ENCODE measurements at regions not wholly inside any gene's neighbourhood (a gene's known extent, or its start where the extent isn't known, plus 50 kb on each side); places are given as distances from the start of the nearest gene placed in this dataset.

GRCh38 chr2:860259-860855 is 90.3 kb upstream of the SNTG2 start:
- Histone ChIP-seq H3K4me3 (ENCODE audit: low read depth, low read length) (no peak overlapping the region), H3K4me1 (ENCODE audit: insufficient read depth) (no peaks in the 10 kb centered on the region), H3K27ac (ENCODE audit: low read depth) (no peak overlapping the region), H3K36me3 (ENCODE audit: insufficient read depth) (no peaks in the 10 kb centered on the region)
- DNase-seq (ENCODE audit: extremely low spot score), result no peak
- 68% methylated on average over 14 of the region's 14 CpGs for WGBS

- WGBS, result 52% methylated on average over 7 of the region's 7 CpGs
Observed at GRCh38 chr2:858646-859045, 92.0 kb upstream of the SNTG2 start.

GRCh38 chr2:857937-858336 is 92.7 kb upstream of the SNTG2 start:
- DNase-seq (ENCODE audit: extremely low spot score), result no peak
- Histone ChIP-seq H3K4me1 (ENCODE audit: insufficient read depth) (no peaks in the 10 kb centered on the region), H3K27ac (ENCODE audit: low read depth) (no peak overlapping the region), H3K36me3 (ENCODE audit: insufficient read depth) (no peaks in the 10 kb centered on the region), H3K4me3 (ENCODE audit: low read depth, low read length) (no peak overlapping the region)
- WGBS, result 49% methylated on average over 6 of the region's 6 CpGs

More at GRCh38 chr2:858646-859045, 92.0 kb upstream of the SNTG2 start:
- no peak overlapping the region for H3K4me3 ChIP-seq (ENCODE audit: low read depth, low read length)
- H3K4me1 ChIP-seq (ENCODE audit: insufficient read depth), result no peaks in the 10 kb centered on the region
- H3K36me3 ChIP-seq (ENCODE audit: insufficient read depth), result no peaks in the 10 kb centered on the region
- DNase-seq (ENCODE audit: extremely low spot score), result no peak
- no peak overlapping the region for H3K27ac ChIP-seq (ENCODE audit: low read depth)

DNA sequence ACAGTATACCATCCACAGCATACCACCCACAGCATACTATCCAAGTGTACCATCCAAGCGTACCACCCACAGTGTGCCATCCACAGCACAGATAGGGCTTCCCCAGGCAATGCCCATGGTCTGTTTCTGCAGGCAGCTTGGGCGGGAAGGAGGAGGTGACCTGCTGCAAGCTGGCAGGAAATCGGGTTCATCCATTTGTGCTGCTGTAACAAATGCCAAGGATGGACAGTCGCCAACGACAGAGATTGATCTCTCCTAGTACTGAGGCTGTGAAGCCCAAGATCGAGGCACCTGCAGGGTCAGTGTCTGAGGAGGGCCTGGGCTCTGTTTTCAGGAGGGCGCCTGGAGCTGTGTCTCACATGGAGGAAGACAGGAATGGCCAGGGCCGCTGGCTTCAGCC is 93.6 kb upstream of the SNTG2 start:
- H3K4me1 ChIP-seq (ENCODE audit: insufficient read depth), result no peaks in the 10 kb centered on the region
- DNase-seq (ENCODE audit: extremely low spot score), result no peak
- H3K27ac ChIP-seq (ENCODE audit: low read depth), result no peak overlapping the region
- H3K36me3 ChIP-seq (ENCODE audit: insufficient read depth), result no peaks in the 10 kb centered on the region
- 81% methylated on average over 8 of the region's 8 CpGs for WGBS
- no peak overlapping the region for H3K4me3 ChIP-seq (ENCODE audit: low read depth, low read length)

- no peak for DNase-seq (ENCODE audit: extremely low spot score)
- Histone ChIP-seq H3K36me3 (ENCODE audit: insufficient read depth) (no peaks in the 10 kb centered on the region), H3K4me1 (ENCODE audit: insufficient read depth) (no peaks in the 10 kb centered on the region), H3K27ac (ENCODE audit: low read depth) (no peak overlapping the region), H3K4me3 (ENCODE audit: low read depth, low read length) (no peak overlapping the region)
- 51% methylated on average over 5 of the region's 5 CpGs for WGBS
Observed at GRCh38 chr2:856456-856855, 94.2 kb upstream of the SNTG2 start.

DNA sequence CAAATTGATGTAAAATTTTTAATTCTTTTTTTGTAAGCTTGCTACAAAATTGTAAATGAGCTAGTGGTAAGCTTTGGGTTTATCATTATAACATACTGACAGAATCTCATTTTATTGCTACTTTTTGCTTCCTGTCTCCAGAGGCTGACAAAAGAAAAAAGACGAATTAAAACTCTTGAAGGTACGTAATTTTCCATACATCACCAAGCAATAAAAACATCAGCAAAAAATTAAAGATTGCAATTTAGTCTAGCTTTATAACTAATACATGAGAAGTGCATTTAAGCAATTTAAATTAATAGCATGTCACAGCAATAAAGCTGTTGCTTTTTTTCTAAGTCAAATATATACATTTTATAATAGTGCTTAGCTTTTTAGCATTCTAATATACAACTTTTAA is 94.6 kb upstream of the SNTG2 start:
- H3K36me3 ChIP-seq (ENCODE audit: insufficient read depth), result no peaks in the 10 kb centered on the region
- no peaks in the 10 kb centered on the region for H3K4me1 ChIP-seq (ENCODE audit: insufficient read depth)
- DNase-seq (ENCODE audit: extremely low spot score), result no peak
- H3K4me3 ChIP-seq (ENCODE audit: low read depth, low read length), result no peak overlapping the region
- H3K27ac ChIP-seq (ENCODE audit: low read depth), result no peak overlapping the region
- WGBS, result 48% methylated on average over 2 of the region's 2 CpGs

DNA sequence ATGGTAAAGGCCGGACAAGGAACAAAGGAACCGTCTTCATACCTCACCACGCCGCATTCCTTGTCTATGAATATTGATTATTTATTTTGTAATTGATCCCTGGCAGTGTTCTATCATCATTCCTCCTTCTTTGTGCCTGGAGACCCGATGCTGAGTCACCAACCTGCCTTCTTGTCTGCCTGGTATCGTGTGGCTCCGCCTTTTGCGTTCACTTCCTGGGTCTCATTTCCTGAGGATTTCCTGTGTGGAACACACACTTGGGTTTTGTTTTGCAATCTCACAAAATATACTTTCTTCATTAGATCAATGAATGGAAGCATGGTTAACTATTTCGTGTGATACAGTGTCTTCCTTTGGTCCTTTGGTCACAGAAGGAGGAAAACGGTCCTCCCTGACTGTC is 95.5 kb upstream of the SNTG2 start:
- H3K4me1 ChIP-seq (ENCODE audit: insufficient read depth), result no peaks in the 10 kb centered on the region
- 79% methylated on average over 10 of the region's 10 CpGs for WGBS

GRCh38 chr2:854460-854859 is 96.2 kb upstream of the SNTG2 start:
- WGBS, result 44% methylated on average over 3 of the region's 3 CpGs

More for the DNA sequence above, 95.5 kb upstream of the SNTG2 start:
- no peak overlapping the region for H3K27ac ChIP-seq (ENCODE audit: low read depth)
- no peak for DNase-seq (ENCODE audit: extremely low spot score)
- no peaks in the 10 kb centered on the region for H3K36me3 ChIP-seq (ENCODE audit: insufficient read depth)
- no peak overlapping the region for H3K4me3 ChIP-seq (ENCODE audit: low read depth, low read length)

GRCh38 chr2:853203-853870 is 97.3 kb upstream of the SNTG2 start:
- DNase-seq (ENCODE audit: extremely low spot score), result no peak
- no peak overlapping the region for H3K4me3 ChIP-seq (ENCODE audit: low read depth, low read length)
- no peaks in the 10 kb centered on the region for H3K4me1 ChIP-seq (ENCODE audit: insufficient read depth)
- H3K27ac ChIP-seq (ENCODE audit: low read depth), result no peak overlapping the region
- H3K36me3 ChIP-seq (ENCODE audit: insufficient read depth), result no peaks in the 10 kb centered on the region
- 55% methylated on average over 19 of the region's 19 CpGs for WGBS

More at GRCh38 chr2:854460-854859, 96.2 kb upstream of the SNTG2 start:
- no peak overlapping the region for H3K4me3 ChIP-seq (ENCODE audit: low read depth, low read length)
- no peak overlapping the region for H3K27ac ChIP-seq (ENCODE audit: low read depth)
- no peak for DNase-seq (ENCODE audit: extremely low spot score)
- H3K36me3 ChIP-seq (ENCODE audit: insufficient read depth), result no peaks in the 10 kb centered on the region
- H3K4me1 ChIP-seq (ENCODE audit: insufficient read depth), result no peaks in the 10 kb centered on the region

GRCh38 chr2:852168-852567 is 98.5 kb upstream of the SNTG2 start:
- 94% methylated on average over 6 of the region's 6 CpGs for WGBS
- Histone ChIP-seq H3K4me1 (ENCODE audit: insufficient read depth) (no peaks in the 10 kb centered on the region), H3K4me3 (ENCODE audit: low read depth, low read length) (no peak overlapping the region), H3K27ac (ENCODE audit: low read depth) (no peak overlapping the region), H3K36me3 (ENCODE audit: insufficient read depth) (no peaks in the 10 kb centered on the region)
- DNase-seq (ENCODE audit: extremely low spot score), result no peak

- DNase-seq (ENCODE audit: extremely low spot score), result no peak
- H3K4me1 ChIP-seq (ENCODE audit: insufficient read depth), result no peaks in the 10 kb centered on the region
- no peak overlapping the region for H3K4me3 ChIP-seq (ENCODE audit: low read depth, low read length)
- no peaks in the 10 kb centered on the region for H3K36me3 ChIP-seq (ENCODE audit: insufficient read depth)
- no peak overlapping the region for H3K27ac ChIP-seq (ENCODE audit: low read depth)
- WGBS, result 94% methylated on average over 8 of the region's 8 CpGs
Observed at GRCh38 chr2:851680-852079, 99.0 kb upstream of the SNTG2 start.

- DNase-seq (ENCODE audit: extremely low spot score), result no peak
- 66% methylated on average over 3 of the region's 3 CpGs for WGBS
- Histone ChIP-seq H3K4me1 (ENCODE audit: insufficient read depth) (no peaks in the 10 kb centered on the region), H3K27ac (ENCODE audit: low read depth) (no peak overlapping the region), H3K4me3 (ENCODE audit: low read depth, low read length) (no peak overlapping the region), H3K36me3 (ENCODE audit: insufficient read depth) (no peaks in the 10 kb centered on the region)
Observed at GRCh38 chr2:851078-851477, 99.6 kb upstream of the SNTG2 start.

DNA sequence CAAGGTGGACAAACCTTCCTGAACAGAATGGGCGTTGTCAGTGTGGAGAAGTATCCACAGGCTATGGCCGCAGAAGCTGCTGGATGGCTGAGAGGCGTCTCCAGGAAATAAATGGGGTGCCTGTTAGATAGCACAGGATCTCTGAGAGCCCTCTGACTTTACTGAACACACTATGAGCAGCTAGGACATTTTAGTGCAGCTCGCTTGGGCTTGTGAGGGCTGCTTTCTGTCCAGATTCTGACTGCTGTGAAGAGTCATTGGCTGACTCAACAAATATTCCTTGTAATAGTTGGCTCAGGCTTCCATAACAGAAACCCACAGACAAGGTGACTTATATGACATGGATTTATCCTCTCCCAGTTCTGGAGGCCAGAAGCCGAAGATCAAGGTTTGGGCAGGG is 100.2 kb upstream of the SNTG2 start:
- DNase-seq (ENCODE audit: extremely low spot score), result no peak
- no peaks in the 10 kb centered on the region for H3K36me3 ChIP-seq (ENCODE audit: insufficient read depth)
- 58% methylated on average over 5 of the region's 5 CpGs for WGBS
- H3K4me1 ChIP-seq (ENCODE audit: insufficient read depth), result no peaks in the 10 kb centered on the region
- H3K4me3 ChIP-seq (ENCODE audit: low read depth, low read length), result no peak overlapping the region
- H3K27ac ChIP-seq (ENCODE audit: low read depth), result no peak overlapping the region

GRCh38 chr2:848099-848498 is 102.5 kb upstream of the SNTG2 start:
- no peak overlapping the region for H3K27ac ChIP-seq (ENCODE audit: low read depth)
- DNase-seq (ENCODE audit: extremely low spot score), result no peak
- WGBS, result 62% methylated on average over 3 of the region's 3 CpGs
- no peak overlapping the region for H3K4me3 ChIP-seq (ENCODE audit: low read depth, low read length)
- H3K36me3 ChIP-seq (ENCODE audit: insufficient read depth), result no peaks in the 10 kb centered on the region
- no peaks in the 10 kb centered on the region for H3K4me1 ChIP-seq (ENCODE audit: insufficient read depth)
